A673 (cell line): ENCODE measurements at regions not wholly inside any gene's neighbourhood (a gene's known extent, or its start where the extent isn't known, plus 50 kb on each side); places are given as distances from the start of the nearest gene placed in this dataset.

Source experiments
- BruUV-seq: library from RNA; stranded (reverse); fragments of 400-500 nt; replicated peaks from 2 replicates; lab custom pipeline; 2021; lab: Mats Ljungman, UMichigan
- CTCF ChIA-PET: fragments of 300-600 bp; sonication (Branson Sonifier 250); formaldehyde crosslinking; loops from one replicate; lab custom pipeline; 2022; ENCODE audit warnings: antibody characterized with exemption; lab: Charles Lee
- POLR2A ChIA-PET: fragments of 300-600 bp; sonication (Branson Sonifier 250); formaldehyde crosslinking; loops from one replicate; lab custom pipeline; 2022; ENCODE audit warnings: antibody characterized with exemption; ENCODE audit not compliant: low non-redundant PET; lab: Charles Lee
- DNase-seq: peaks from one replicate; pipeline ENCODE4 v3.0.0-alpha.2; 2015; ENCODE audit warnings: low spot score
- H3K27ac ChIP-seq: fragments of 200-600 bp; sonication (generic); 2 replicates; pipeline ENCODE4 v1.5.1; 2016; ENCODE audit warnings: mixed run types, low read depth, mild to moderate bottlenecking, mixed read lengths, antibody characterized with exemption, low read length; ENCODE audit not compliant: poor library complexity, severe bottlenecking
- H3K27me3 ChIP-seq: fragments of 200-600 bp; sonication (generic); replicated peaks from 2 replicates; pipeline ENCODE4 v1.6.1; 2017; ENCODE audit warnings: mixed run types, low read depth, mild to moderate bottlenecking, mixed read lengths, antibody characterized with exemption, low read length; ENCODE audit not compliant: insufficient read depth, poor library complexity
- H3K36me3 ChIP-seq: fragments of 200-600 bp; sonication (generic); 2 replicates; pipeline ENCODE4 v1.6.1; 2016; ENCODE audit warnings: mixed run types, mild to moderate bottlenecking, mixed read lengths, antibody characterized with exemption, low read length; ENCODE audit not compliant: insufficient read depth, poor library complexity, severe bottlenecking
- H3K4me1 ChIP-seq: fragments of 200-600 bp; sonication (generic); 2 replicates; pipeline ENCODE4 v1.6.1; 2017; ENCODE audit warnings: mixed run types, mild to moderate bottlenecking, mixed read lengths, antibody characterized with exemption, low read length; ENCODE audit not compliant: insufficient read depth, poor library complexity, severe bottlenecking
- H3K4me3 ChIP-seq: fragments of 200-600 bp; sonication (generic); 2 replicates; pipeline ENCODE4 v1.5.1; 2016; ENCODE audit warnings: low read depth, mixed run types, mild to moderate bottlenecking, mixed read lengths, low read length; ENCODE audit not compliant: poor library complexity, severe bottlenecking
- H3K9me3 ChIP-seq: fragments of 200-600 bp; sonication (generic); 2 replicates; pipeline ENCODE4 v1.6.1; 2016; ENCODE audit warnings: mixed run types, low read depth, mild to moderate bottlenecking, mixed read lengths, antibody characterized with exemption, low read length; ENCODE audit not compliant: poor library complexity, severe bottlenecking
- EZH2 ChIP-seq: fragments of 200-600 bp; sonication (generic); IDR thresholded peaks from 2 replicates; pipeline ENCODE4 v1.6.1; 2017; ENCODE audit warnings: borderline replicate concordance, low read depth, mild to moderate bottlenecking, mixed read lengths, antibody characterized with exemption, low read length; ENCODE audit not compliant: poor library complexity, severe bottlenecking
- intact Hi-C: fragments of 100-400 bp; cut with micrococcal nuclease; formaldehyde crosslinking; loops from one replicate; pipeline ENCODE4 v1.10.0; 2022; ENCODE audit not compliant: unreplicated experiment
- TF ChIP-seq, protein P1 (sequence below): fragments of 300-800, 200-600 bp; sonication (generic); conservative IDR thresholded peaks from 2 replicates; pipeline ENCODE4 v1.5.1; 2017; ENCODE audit warnings: low read depth, mild to moderate bottlenecking, antibody characterized with exemption, low read length, moderate library complexity, mixed read lengths

DNA sequence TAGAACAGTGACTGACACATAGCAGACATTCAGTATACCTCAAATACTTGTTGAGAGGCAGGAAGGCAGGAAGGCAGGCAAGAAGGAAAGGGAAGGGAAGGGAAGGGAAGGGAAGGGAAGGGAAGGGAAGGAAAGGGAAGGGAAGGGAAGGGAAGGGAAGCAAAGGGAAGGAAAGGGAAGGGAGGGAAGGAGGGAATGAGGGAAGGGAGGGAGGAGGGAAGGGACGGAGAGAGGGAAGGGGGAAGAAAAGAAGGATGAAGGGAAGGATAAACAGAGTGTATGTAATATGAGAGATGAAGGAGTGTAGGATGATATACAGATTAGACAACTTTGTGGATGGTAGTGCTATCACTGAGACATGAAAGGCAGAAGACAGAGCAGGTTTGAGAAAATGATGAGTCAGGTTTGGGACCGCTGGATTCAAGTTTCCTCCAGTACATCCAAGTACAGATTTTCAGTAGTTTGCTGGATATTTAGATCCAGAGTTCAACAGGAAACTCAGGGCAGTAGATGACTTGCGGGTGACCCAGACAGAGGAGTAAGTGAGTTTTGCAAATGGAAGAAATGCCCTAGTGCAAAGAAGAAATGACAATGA is 85.9 kb downstream of the MAFB start:
- Histone ChIP-seq H3K4me3 (no peak overlapping the region), H3K27me3 (no peaks in the 10 kb centered on the region), H3K4me1 (no peaks in the 10 kb centered on the region), H3K9me3 (no peaks in the 10 kb centered on the region), H3K27ac (no peak overlapping the region), H3K36me3 (no peaks in the 10 kb centered on the region)
- ChIA-PET CTCF (no interaction called here), POLR2A (no interaction called here)
- BruUV-seq: no TSS peak
- TF ChIP-seq, protein P1, sequence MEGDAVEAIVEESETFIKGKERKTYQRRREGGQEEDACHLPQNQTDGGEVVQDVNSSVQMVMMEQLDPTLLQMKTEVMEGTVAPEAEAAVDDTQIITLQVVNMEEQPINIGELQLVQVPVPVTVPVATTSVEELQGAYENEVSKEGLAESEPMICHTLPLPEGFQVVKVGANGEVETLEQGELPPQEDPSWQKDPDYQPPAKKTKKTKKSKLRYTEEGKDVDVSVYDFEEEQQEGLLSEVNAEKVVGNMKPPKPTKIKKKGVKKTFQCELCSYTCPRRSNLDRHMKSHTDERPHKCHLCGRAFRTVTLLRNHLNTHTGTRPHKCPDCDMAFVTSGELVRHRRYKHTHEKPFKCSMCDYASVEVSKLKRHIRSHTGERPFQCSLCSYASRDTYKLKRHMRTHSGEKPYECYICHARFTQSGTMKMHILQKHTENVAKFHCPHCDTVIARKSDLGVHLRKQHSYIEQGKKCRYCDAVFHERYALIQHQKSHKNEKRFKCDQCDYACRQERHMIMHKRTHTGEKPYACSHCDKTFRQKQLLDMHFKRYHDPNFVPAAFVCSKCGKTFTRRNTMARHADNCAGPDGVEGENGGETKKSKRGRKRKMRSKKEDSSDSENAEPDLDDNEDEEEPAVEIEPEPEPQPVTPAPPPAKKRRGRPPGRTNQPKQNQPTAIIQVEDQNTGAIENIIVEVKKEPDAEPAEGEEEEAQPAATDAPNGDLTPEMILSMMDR: no peak
- no peak for TF ChIP-seq EZH2
- intact Hi-C loops: no loop called here
- no peak for DNase-seq

DNA sequence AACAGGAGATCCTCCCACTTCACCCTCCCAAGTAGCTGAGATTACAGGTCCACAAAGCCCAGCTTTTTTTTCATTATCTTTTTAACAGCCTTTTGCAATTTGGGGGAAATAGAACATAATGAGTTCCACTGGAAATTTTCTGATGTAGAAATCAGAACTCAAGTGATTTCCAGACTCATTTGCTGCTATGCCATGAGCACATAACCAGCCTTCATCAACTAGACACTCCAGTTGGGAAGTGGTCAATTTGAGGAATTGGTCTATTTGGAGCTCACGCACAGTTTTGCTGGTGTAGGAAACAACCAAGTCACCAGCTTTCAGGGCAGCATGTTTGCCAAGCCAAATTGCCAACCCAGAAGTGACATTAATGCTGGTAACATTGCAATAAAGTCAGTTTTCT is 86.7 kb downstream of the MAFB start:
- BruUV-seq: no TSS peak

DNA sequence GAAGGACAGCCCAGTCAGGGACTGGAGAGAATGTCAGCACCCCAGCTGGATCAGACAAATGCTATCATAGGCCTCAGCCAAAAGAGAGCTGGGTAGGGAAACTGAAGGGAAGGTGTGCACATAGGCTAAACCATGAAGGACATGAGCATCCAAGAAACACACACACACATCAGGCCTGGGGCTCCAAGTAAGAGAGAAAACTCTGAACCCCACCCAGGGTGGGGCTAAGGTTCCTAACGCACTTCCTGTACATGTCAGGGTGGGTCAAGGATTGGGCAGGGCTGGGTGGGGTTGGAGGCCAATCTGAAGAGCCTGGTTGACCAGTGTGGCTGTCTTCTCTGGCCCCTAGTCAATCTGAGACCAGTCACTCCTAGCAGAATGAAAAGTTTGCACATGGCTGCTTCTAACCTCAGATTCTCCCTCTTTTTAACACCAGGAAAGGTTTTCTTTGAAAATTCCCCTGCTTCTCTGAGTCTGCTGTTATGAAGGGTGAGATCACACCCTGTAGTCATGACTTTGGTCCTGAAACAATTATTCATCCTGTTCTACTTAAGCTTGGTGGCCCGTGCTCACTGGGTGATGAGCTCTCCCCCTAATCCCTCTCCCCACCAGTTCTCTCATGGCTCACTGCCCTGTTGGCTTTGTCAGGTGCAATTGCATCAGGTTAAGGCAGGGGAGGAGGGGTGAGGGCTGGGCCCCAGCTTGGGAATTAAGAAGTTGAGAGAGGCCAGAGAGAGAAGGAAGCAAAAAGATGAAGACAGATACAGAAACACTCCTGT is 88.4 kb downstream of the MAFB start:
- Histone ChIP-seq H3K36me3 (no peaks in the 10 kb centered on the region), H3K9me3 (no peaks in the 10 kb centered on the region), H3K4me3 (no peak overlapping the region), H3K27ac (no peak overlapping the region), H3K4me1 (no peaks in the 10 kb centered on the region), H3K27me3 (no peaks in the 10 kb centered on the region)
- ChIA-PET POLR2A (no interaction called here), CTCF (no interaction called here)
- intact Hi-C loops: no loop called here
- DNase-seq: no peak
- BruUV-seq: no TSS peak
- TF ChIP-seq, protein P1: no peak
- TF ChIP-seq EZH2: no peak

More for the DNA sequence above, 86.7 kb downstream of the MAFB start:
- no peak overlapping the region for H3K27ac ChIP-seq
- H3K4me3 ChIP-seq: no peak overlapping the region
- H3K4me1 ChIP-seq: no peaks in the 10 kb centered on the region
- no peak for TF ChIP-seq EZH2
- TF ChIP-seq, protein P1: no peak
- POLR2A ChIA-PET: no interaction called here
- H3K36me3 ChIP-seq: no peaks in the 10 kb centered on the region
- DNase-seq: no peak
- H3K9me3 ChIP-seq: no peaks in the 10 kb centered on the region
- H3K27me3 ChIP-seq: no peaks in the 10 kb centered on the region
- CTCF ChIA-PET: no interaction called here
- intact Hi-C loops: no loop called here
